ENCODE measurements at regions not wholly inside any gene's neighbourhood (a gene's known extent, or its start where the extent isn't known, plus 50 kb on each side); places are given as distances from the start of the nearest gene placed in this dataset.

DNA sequence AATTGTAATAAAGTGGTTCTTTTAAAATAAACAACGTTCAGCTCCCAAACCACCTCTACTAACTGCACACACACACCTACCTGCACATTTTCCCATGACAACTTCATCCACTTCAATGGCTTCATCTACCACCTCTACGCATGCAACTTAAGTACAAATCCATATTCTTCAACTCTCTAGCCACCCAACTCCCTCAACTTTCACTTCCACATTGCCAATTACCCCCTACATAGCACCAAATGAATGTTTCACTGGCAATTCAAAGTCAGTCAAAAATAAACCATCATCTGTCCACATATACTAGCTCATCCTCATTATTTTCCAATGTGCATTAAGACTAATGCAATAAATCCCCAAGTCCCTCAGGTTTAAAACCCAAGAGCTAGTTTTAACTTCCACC, 50.7 kb upstream of the ARHGAP32 start:
- ChIA-PET POLR2A (no interaction called here), CTCF (no interaction called here)
- no peaks in the 10 kb centered on the region for H3K36me3 ChIP-seq (ENCODE audit: control insufficient read depth, insufficient read depth, low read length)

More for the DNA sequence above, 50.7 kb upstream of the ARHGAP32 start:
- H3K27me3 ChIP-seq (ENCODE audit: control insufficient read depth, insufficient read depth, low read length), result no peaks in the 10 kb centered on the region
- TF ChIP-seq, protein P1, sequence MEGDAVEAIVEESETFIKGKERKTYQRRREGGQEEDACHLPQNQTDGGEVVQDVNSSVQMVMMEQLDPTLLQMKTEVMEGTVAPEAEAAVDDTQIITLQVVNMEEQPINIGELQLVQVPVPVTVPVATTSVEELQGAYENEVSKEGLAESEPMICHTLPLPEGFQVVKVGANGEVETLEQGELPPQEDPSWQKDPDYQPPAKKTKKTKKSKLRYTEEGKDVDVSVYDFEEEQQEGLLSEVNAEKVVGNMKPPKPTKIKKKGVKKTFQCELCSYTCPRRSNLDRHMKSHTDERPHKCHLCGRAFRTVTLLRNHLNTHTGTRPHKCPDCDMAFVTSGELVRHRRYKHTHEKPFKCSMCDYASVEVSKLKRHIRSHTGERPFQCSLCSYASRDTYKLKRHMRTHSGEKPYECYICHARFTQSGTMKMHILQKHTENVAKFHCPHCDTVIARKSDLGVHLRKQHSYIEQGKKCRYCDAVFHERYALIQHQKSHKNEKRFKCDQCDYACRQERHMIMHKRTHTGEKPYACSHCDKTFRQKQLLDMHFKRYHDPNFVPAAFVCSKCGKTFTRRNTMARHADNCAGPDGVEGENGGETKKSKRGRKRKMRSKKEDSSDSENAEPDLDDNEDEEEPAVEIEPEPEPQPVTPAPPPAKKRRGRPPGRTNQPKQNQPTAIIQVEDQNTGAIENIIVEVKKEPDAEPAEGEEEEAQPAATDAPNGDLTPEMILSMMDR (IDR thresholded peaks at IDR 0.05; ENCODE audit: insufficient read depth, low read depth, low read length), result no peak
- H3K4me3 ChIP-seq (ENCODE audit: low read depth, low read length), result no peak overlapping the region
- no peak for DNase-seq (ENCODE audit: low read depth)
